Germinal center (tissue), 1 donor: ENCODE measurements at regions not wholly inside any gene's neighbourhood (a gene's known extent, or its start where the extent isn't known, plus 50 kb on each side); places are given as distances from the start of the nearest gene placed in this dataset.

Experiments used
- DNase-seq: peaks from one replicate; pipeline ENCODE4 v3.0.0; 2012; ENCODE audit warnings: mixed read lengths, low spot score

DNA sequence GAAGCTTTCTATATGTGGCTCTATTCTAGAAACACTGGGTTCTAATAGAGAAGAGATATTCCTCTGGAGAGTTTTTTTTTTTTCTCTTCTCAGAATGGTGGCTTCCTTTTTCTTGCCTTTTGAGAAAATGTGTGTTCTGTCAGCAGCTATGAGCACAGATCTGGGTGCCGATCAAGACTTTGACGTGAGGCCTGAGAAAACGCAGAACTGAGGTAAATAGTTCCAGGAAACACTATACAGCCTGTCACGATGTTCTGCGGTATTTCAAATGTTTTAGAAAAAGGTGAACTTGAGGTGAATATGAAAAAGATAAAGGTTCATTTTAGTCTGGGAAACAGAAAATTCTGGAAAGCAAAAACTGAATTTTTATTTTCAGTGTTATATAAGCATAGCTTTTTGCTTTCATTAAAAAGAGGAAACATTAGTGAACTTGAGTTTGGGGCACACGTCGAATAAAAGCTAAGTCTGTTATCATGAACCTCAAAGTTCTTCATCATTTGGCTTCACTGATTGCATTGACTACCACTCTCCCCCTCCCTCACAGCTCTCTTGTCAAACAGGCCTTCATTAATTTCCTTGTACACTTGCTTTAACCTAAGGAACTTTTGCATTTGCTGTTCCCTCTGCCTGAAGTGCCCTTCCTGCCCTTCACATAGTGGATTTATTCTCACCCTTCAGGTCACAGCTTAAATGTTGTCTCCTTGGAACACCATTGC, 265.1 kb downstream of the NFKBIZ start:
- DNase-seq: no peak

DNA sequence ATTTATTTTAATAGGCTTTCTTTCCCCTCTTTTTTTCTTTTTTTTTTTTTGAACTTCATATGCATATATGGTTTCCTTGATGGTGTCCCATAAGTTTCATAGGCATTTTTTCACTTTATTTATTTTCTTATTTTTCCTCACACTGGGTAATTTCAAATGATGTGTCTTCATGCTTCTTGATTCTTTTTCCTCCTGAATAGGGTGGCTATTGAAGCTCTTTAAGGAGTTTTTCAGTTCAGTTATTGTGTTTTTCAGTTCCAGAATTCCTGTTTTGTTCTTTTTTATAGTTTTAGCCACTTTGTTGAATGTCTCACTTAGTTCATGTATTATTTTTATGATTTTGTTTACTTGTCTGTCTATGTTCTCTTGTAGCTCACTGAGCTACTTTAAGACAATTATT, 273.2 kb downstream of the NFKBIZ start:
- DNase-seq: no peak

DNA sequence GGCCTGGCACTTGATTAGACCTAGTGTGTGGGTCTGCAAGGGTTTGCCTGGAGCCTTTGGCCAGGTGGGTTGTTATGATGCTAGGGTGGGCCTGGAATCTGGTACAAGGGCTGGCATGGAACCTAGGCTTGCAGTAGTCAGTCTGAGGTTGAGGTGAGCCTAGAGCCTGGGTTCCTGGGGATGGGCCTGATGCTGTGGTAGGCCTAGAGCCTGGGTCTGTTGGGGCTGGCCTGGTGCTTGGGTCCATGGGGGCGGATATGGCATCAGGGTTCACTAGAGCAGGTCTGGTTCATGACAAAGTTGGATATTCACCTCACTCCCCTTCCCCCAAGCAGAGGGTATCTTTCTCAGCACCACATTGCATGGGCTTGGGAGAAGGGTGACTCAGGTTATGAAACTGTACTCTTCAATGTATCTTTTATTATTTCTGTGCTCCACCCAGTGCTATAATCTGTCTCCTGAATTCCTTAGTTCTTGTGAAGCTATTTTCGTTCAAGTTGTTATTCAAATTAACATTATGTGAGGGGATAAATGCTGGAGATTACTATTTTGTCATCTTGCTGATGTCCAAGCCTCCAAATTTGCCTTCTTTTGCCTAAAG, 274.4 kb downstream of the NFKBIZ start:
- DNase-seq: no peak

DNA sequence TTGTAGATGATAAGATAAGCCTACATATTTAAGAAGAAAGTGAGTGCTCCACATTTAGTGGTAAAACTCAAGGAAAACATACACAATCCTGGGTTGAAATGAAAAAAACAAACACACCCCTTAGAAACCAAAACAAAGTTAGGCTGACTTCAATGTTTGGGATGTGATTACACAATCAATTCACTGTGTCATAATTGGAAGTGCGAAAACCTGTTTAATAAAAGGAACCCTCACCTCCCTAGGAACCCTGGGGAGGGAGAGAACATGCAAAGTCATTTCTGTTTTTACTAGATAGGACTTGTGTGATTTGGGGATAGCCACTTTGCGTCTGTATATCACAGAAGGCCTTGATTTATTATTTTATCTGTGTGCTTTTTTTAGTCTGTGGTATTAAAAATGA, 275.0 kb downstream of the NFKBIZ start:
- DNase-seq: no peak

- no peak for DNase-seq
Observed at GRCh38 chr3:102124704-102125103, 275.4 kb downstream of the NFKBIZ start.

DNA sequence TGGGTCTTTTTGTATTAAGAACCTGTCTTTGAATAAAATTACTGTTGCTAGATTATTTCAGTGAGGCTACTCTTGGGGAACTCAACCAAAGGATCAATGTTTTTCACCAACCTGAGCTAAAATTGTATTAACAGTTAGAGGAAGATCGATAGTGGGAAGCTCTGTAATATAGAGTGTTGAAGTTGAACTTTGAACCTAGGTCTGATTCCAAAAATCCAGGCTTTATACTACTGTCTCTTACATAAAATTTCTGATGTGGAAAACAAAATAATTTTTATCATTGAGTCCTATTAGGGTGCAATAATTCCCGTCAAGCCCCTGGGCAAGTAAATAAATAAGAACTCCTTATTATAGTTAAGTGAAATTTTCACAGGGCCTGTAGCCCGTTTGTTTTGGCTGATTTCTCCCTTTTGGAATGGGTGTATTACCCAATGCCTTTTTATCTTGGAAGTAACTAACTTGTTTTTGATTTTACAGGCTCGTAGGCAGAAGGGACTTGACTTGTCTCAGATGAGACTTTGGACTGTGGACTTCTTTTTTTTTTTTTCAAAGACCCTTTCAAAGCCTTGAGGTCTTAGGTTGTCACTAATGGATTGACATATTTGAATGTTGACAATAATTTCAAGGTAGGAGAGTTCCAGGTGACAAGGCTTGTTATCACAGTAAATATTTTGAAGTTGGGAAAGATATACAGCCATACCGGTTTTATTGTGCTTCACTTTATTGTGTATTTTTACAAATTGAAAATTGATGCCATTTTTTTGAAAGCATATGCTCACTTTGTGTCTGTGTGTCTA, 276.1 kb downstream of the NFKBIZ start:
- DNase-seq: no peak

- no peak for DNase-seq
Observed at GRCh38 chr3:102125994-102126368, 276.7 kb downstream of the NFKBIZ start.

DNA sequence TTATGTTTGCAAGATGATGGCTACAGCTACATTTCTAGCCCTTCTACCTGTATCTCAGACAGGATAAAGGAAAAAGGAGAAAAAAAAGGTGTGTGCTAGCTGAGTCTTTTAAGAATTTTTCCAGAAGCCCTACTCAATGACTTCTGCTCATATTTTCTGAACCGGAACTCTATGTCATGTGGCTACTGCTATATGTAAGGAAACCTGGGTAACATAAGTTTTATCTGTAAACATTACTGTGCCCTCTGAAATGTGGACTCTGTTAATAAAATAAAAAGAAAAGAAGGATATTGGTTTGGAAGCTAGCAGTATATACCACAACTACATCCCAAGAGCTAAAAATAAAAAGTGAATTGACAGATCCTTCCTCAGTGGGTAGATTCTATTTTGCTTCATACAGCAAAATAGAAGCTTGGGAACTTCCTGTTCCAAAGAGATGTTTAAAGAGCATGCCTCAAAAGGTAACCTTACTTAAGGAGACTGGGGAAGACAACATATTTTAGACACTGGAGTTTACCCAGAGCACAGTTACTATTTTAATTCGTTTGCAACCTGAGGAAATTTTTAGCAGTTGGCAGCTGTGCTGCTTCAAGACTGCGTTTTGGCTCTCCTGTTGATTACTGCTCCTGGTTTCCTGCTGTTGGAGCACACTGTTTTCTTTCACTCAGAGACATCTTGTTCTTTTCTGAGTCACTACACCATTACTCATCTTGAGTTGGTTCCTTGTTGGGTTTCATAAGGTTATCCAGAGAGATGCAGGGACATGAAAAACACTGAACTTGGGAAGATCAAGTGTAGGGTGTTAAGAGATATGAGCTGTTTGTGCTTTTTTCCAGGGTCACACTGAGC, 280.7 kb downstream of the NFKBIZ start:
- no peak for DNase-seq

DNA sequence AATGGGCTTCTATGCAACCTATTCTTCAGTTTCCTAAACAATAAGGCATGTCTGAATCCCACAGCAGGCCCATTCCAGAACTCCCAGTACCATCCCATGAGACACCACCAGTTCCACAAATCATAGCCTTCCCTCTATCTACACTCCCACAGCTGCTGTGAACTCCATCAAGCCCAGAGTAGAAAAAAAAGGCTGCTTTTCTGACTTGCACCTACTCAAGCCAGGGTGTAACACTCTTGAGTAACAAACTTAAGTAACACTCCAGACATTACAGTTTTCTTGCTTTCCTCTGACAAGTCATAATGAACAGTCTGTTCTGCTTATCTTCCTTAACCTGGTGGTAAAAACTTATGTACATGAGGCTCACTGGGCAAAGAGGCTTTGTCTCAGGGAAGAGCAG, 283.1 kb downstream of the NFKBIZ start:
- no peak for DNase-seq

DNA sequence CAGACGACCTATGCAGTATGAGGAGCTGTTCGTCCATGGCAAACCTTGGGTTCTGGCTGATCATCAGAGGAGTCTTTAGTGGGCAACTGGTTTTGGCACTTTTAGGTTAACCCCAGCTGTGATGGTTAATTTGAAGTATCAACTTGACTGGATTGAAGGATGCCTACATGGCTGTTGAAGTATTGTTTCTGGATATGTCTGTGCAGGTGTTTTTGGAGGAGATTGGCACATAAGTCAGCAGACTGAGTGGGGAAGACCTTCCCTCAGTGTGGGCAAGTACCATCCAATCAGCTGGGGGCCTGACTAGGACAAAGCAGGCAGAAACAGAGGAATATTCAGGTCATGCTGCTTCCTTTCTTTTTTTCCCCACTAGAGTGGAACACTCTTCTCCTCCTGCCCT, 284.1 kb downstream of the NFKBIZ start:
- no peak for DNase-seq

DNA sequence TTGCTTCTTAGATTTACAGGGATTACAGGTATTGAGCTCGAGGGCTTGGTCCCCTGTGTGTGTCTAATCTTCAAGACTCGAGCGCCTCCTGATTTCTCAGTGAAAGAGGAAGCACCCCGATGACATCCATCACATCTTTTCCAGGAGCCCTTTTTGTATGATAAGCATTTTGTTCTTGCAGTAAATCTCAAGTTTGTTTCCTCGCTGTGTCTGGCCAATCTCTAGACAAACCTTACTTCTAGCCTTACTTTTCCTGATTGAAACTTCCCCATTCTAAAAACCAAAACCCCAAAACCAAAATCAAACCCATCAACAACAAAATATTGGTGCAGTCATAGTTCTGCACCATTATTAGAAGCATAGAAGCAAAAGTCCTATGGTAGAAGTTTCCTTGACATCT, 286.0 kb downstream of the NFKBIZ start:
- no peak for DNase-seq

DNA sequence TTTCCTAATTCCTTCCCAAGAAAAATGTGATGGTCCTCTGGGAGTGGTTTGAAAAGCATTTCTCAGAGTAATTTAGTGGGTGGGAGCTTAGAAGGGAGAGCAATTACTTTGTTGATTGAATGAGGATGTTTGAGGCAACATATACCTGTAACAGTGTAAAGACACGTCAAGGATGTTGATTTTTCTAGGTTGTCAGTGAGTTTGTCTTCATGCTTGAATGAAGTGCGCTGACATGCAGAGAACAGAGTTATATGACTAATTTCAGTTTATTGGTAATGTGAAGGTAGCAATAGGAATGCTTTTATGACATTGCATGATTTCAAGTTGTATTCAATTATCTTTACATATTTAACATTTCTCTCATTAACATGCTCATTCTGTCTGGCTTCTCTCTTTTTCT, 286.9 kb downstream of the NFKBIZ start:
- DNase-seq: no peak

GRCh38 chr3:102140116-102140515, 290.8 kb downstream of the NFKBIZ start:
- no peak for DNase-seq

GRCh38 chr3:102141096-102141927, 292.0 kb downstream of the NFKBIZ start:
- no peak for DNase-seq

GRCh38 chr3:102141928-102142239, 292.6 kb downstream of the NFKBIZ start:
- no peak for DNase-seq

- DNase-seq: no peak
Observed at GRCh38 chr3:102142379-102143060, 292.3 kb upstream of the ZPLD1 start.

DNA sequence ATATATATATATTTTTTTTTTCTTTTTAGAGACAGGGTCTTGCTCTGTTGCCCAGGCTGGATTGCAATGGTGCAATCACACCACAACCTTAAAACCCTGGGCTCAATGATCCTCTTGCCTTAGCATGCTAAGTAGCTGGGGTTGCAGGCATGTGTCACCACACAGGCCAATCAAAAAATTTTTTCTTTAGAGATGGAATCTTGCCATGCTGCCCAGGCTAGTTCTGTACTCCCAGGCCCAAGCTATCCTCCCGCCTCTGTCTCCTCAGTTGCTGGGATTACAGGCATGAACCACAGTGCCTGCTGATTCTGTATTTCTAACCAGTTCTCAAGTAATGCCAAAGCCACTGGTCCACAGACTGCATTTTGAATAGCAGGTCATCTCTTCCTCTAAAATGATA, 291.3 kb upstream of the ZPLD1 start:
- no peak for DNase-seq

GRCh38 chr3:102144063-102144462, 290.8 kb upstream of the ZPLD1 start:
- no peak for DNase-seq

DNA sequence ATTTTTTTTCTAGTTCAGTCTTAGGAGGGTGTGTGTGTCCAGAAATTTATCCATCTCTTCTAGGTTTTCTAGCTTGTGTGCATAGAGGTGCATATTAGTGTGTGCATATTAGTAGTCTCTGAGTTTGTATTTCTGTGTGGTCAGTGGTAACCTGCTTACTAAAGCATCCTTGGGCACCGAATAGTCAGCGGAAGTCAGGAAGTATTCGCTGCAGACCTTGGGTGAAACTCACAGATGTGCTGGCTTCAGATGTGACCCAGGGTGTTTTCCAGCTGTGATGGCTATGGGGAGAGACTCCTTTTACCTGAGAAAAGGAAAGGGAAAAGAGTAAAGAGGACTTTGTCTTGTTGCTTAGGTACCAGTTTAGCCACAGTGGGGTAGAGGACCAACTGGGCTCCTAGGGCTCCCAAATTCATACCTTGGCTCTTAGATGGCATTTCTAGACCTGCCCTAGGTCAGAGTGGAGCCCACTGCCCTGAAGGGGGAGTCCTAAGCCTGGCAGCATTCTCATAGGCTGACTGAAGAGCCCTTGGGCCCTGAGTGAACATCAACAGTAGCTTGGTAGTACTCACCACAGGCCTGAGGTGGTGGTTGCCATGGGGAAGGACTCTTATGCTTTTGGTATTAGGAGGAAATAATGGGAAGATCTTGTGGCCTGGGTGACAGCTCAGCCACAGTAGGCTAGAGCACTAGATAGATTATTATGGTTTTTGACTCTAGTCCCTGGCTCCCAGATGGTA, 286.0 kb upstream of the ZPLD1 start:
- no peak for DNase-seq

GRCh38 chr3:102151935-102152334, 282.9 kb upstream of the ZPLD1 start:
- no peak for DNase-seq
